Left lobe of liver (tissue), 2 donors: ENCODE measurements at regions not wholly inside any gene's neighbourhood (a gene's known extent, or its start where the extent isn't known, plus 50 kb on each side); places are given as distances from the start of the nearest gene placed in this dataset.
"Not testable (repeated sequence)": the region's sequence is repeated elsewhere in the genome, so short reads cannot be mapped to it uniquely, and the experiment has no call there.

Experiments used
- ATAC-seq: fragments of 200-7000 bp; cut with Tn5 transposase; one replicate; pipeline ENCODE4 v1.9.1; 2020; ENCODE audit warnings: mild to moderate bottlenecking, moderate library complexity
- DNase-seq: peaks from one replicate; pipeline ENCODE4 v3.0.0-alpha.2; 2020; ENCODE audit warnings: low spot score
- donor health status: DM: no; HTN: no; CAD: no; lungs with moderate emphysema.
- donor health status: DM: no; HTN: yes; CAD: no.

DNA sequence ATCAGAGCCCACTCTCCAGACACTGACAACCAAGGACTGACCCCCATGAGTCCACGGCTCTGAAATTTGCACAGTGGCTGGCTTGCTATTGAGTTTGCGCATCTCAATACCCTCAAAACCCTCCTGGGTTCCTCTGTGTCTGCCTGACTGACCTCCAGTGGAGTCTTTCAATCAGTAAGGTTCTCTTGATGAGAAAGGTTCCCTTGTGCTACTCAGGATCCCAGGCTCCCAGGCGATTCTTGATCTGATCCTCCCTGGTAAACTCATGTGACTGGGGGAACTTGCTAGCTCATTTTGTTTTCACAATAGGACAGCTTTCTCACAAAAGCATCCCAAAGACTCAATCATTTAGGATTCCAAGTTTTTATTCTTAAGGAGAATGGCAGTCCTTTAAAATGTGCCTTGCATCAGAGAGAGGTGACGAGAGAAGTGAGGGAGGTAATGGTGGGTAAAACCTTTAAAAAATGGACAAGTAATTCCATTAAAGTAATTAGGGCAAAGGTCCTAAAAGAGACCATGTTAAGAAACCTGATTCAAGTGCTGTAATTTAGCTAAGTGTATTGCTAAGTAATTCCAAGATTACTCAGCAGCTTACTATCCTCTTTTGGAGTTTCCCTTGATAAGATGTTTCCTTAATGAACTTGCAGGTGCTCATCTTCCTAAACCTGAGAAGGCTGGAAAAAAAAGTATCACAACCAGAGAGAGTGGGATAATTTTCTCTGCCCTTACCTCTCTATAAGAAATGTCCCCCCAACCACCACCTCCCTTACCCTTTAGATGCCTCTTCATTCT is 304.7 kb upstream of the SGK1 start:
- no peak for ATAC-seq
- DNase-seq: no peak

DNA sequence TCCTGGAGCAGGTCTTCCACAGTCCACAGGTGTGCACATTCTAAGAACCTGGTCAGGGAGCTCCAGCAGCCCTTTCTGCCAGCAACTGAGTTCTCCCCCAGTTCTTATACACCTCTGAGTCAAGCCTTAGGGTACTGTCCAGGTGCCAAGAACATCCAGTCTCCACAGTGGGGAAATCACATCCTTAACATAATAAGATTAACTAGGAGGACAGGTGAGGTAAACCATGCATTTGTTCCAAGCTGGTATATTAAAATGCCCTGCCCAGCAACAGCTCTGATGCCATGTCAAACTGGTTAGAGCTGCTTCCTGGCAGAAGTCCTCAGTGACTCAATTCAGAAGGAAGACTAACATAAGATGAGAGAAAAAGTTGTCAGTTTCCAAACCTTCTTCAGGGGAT is 303.9 kb upstream of the SGK1 start:
- ATAC-seq (no peak), DNase-seq (no peak)

DNA sequence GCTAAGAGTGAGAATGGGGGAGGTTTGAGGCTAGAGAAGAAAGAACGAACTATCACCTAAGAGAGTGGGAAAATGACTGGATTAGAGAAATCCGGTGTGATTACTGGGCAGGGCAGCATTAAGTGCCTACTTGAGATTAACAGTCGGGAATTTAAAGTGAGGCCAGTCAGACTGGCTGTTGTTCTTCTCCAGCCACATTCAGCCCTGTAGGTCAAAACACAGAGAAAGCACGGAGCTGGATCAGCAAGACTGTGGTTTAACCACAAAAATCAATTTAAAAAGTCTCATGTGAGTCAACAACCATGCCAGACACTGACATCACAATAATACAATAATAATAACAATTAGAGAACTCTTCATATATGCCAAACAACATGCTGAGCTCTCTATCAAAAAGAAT is 301.9 kb upstream of the SGK1 start:
- no peak for DNase-seq
- no peak for ATAC-seq

DNA sequence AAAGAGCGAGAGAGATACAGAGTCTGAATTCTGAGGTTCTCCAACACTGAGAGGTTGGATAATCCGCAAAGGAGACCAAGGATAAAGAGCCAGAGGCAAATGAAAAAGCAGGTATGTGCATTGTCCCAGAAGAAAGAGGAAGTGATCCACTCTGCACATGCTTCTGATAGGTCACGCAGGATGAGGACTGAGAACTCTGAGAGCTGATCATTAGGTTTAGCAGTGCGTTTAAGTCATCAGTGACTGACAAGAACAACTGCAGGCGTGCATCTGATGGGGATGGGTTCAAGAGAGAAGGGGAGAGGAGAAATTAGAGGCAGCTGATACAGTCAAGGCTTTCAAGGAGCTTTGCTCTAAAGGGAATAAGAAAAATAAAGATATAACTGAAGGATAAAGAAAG is 301.2 kb upstream of the SGK1 start:
- no peak for ATAC-seq
- DNase-seq: no peak

DNA sequence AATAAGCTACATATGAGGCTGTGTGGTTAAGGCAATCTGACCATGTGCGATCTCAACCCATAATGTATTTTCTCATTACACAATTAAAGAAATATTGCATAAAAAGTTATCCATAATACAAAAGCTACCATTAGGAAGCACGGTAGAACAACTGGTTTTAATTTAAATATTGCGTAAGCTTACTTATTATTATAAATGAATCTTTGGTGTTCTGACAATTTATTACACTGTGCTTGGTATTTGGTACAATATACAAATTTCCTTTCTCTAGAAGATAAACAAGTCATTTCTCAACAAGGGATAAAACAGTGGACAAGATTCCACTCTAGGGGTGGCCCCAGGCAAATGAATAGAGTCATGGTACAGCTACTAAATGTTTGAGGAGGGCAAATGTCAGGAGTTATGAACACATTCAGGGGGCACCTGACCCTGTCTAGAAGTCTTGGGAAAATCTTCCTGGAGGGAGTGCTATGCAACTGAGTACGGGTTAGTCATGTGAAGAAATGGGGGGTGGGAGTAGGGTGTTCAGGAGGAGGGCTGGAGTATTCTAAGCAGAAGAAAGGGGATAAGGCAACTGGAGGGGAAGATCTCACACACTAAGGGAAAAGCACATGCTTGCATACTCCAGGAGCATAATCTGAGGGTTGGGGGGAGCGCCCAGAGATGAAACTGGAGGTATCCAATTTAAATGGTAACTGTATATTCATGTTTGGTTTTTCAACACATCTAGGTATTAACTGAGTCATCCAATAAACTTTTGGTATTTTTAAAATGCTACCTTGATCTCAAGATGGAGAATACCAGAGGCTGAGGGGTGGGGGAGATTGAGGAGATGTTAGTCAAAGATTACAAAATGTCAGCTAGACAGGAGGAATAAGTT is 296.9 kb upstream of the SGK1 start:
- DNase-seq: no peak
- no peak for ATAC-seq

DNA sequence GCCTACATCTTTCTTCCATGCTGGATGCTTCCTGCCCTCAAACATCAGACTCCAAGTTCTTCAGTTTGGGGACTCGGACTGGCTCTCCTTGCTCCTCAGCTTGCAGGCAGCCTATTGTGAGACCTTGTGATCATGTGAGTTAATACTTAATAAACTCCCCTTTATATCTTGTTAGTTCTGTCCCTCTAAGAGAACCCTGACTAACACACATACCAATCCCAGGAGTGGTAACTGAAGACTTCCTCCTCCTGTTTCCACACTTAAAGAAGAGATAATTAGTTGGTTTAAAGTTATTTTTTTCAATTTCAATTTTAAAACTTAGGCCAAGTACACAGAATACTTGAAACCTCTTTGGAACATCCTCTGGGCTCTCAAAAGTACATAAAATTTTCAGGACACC is 294.2 kb upstream of the SGK1 start:
- not testable (repeated sequence) for ATAC-seq, DNase-seq

DNA sequence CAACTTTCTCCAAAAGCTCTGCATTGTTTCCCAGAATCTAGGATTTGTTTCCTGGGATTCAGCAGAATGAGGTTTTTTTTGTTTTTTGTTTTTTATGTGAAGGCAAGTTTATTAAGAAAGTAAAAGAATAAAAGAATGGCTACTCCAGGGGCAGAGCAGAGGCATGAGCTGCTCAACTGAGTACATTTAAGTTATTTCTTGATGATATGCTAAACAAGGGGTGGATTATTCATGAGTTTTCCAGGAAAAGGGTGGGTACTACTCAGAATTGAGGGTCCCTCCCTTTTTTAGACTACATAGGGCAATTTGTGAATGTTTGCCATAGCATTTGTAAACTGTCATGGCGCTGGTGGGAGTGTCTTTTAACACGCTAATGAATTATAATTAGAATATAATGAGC is 292.5 kb upstream of the SGK1 start:
- ATAC-seq (no peak), DNase-seq (no peak)

DNA sequence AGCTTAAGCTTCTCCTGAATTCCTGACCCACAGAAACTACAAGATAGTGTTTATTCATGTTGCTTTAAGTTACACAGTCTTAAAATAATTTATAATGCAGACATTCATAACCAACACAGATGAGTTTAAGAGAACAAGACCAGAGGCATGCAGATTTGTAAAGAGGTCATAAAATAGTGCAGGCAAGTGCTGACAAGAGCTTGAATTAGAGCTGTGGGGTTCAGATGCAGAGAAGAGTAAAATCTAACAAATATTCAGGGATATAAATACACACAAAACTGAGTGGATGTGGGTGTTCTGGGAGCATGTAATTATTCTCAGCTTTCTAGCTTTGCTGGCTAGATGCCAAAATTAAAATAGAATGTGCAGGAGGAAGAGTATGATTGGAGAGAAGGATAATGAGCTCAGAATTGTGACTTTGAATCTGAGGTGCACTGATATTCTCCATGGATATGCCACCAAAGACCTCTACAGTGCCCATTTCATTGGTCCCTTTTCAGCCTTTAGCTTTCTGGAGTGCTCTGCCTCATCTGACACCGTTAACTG is 291.9 kb upstream of the SGK1 start:
- DNase-seq (no peak), ATAC-seq (no peak)

DNA sequence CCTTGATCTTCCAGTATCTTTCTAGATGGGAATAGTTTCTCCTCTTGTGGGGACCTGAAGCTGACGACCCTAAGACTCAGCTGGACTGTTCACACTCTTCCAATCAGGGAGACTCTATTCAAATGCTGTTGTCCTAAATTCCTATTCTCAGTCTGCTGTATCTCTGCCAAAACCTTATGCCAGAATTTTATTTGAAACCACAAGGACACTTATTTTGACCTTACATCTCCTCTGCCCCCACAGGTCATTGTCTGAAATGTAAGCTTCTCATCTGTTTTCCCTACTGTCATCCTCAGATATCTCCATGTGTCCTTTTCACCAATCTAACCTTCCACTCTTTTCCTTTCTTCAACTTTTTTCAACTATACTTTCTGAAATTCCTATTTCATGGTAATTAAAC is 289.5 kb upstream of the SGK1 start:
- ATAC-seq (no peak), DNase-seq (no peak)

DNA sequence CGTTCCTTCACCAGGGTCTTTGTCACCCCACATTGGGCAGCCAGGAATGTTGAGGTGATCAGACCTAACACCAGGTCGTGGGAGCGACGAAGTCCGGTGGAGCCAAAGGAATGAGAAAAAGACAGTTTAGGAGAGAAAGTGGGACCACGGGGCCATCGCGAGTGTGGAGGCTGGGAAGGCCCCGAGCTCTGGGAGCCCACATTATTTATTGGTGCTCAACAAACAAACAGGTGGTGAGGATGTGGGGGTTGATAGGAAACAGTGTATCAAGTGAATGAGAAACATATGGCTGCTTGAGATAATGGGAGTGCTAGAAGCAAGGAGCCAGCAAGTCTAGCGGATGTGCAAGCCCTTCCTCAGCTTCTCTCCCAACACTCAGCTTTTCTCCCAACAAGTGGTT is 287.1 kb upstream of the SGK1 start:
- no peak for ATAC-seq
- DNase-seq: no peak

DNA sequence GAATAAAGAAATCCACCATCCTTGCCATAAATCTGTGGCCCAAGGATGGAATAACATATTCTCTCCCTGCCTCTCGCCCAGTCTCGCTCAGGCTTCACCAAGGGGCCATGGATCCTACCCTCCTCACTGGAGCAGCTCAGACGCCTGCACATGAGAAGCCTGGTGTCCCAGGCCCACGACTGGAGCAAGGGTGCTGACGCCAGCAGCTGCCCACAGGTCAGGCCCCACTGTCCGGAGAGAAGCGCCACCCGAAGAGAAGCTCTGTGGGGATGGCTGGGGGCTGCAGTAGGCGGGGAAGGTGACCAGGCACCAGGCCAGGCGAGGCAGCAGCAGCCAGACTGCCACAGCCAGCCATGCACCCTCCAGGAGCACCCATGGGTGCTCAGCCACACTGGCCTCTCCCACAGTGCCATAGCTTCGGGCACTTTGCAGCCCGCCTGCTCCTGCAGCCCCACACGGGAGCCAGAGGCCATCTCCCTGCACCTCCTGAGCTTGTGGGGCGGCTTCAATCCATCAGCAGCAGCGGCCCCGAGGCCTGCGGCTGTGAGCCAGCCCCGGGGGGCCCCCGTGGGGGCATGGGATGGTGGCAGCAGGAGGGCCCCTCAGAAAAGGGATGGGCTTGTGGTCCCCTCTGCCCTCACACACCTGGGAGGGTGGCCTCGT is 286.2 kb upstream of the SGK1 start:
- ATAC-seq (no peak), DNase-seq (no peak)

DNA sequence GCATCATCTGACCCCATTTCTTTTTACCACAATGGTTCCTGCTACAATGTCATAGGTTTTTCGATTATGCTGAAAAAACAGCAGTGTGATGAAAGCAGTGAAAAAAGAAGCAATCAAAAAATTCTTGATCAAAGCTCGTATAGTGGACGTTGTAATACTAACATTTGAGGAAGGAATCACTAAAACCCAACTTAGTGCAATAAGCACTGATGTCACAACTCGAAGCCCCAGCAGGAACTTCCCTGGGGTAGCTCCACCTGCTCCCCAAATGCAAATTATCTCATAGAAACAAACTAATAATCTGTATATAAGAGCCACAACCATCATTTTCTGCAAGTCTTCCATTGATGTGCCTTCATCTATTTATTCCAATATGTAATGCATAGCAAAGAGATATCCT is 285.6 kb upstream of the SGK1 start:
- DNase-seq (no peak), ATAC-seq (no peak)

DNA sequence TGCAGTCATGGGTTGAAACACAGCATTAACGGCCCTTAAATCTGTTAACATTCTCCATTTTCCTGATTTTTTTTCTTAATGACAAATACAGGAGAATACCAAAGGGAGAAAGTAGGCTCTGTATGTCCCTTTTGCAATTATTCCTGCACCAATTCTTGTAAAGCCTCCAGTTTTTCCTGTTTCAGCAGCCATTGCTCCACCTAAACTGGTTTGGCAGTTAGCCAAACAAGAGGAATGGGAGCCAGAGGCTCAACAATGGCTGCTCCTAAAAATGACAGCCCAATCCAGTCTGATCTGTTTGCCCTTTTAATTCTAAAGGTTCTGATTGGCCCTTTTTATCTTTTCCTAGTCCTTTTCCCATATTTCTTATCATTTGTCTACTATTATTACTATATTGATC is 284.2 kb upstream of the SGK1 start:
- no peak for DNase-seq
- no peak for ATAC-seq

DNA sequence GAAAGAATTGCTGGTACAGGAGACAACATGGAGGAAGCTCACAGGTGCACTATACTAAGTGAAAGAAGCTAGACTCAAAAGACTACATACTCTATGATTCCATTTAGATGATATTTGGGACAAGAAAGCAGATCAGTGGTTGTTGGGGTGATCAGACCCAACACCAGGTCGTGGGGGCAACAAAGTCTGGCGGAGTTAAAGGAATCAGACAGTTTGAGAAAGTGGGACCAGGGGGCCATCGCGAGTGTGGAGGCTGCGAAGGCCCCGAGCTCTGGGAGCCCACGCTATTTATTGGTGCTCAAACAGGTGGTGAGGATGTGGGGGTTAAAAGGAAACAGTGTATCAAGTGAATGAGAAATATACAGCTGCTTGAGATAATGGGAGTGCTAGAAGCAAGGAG is 282.8 kb upstream of the SGK1 start:
- DNase-seq: no peak
- ATAC-seq: no peak

DNA sequence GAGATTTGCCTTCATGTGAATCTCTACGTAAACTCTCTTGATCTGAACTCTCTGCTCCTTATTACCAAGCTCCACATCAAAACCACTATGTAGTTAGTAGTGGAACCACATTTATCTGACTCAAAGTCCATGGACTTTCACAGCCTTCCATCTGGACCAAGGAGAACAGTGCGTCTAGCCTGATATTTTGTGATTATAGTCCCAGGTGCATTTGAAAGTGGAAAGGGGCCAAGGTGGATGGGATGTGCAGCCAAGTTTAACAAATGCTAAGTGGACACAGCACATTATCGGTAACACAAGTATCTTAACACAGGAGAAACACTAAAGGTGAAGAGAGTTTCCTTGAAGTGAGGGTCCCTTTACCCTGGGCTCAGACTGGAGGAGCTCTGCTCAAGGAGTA is 281.2 kb upstream of the SGK1 start:
- peak; percentile 73 for ATAC-seq
- peak; percentile 55 for DNase-seq

DNA sequence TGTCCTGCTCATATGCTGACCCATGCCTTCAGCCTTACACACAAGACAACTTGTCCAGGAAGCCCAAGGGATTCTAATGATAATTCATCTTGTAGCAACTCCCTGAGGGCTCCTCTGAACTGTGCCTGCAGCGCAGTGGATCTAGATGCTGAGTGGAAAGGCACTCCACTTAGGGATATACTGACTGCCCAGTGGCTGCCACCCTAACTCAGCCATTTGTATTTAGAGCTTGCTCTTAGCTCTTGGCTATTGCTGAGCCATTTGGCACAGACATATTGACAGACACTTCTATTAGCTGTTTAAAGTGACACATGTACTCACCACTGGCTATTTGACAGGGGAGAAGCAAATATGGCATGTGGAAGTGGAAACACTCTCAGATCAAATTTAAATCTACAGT is 278.3 kb upstream of the SGK1 start:
- ATAC-seq (no peak), DNase-seq (no peak)

DNA sequence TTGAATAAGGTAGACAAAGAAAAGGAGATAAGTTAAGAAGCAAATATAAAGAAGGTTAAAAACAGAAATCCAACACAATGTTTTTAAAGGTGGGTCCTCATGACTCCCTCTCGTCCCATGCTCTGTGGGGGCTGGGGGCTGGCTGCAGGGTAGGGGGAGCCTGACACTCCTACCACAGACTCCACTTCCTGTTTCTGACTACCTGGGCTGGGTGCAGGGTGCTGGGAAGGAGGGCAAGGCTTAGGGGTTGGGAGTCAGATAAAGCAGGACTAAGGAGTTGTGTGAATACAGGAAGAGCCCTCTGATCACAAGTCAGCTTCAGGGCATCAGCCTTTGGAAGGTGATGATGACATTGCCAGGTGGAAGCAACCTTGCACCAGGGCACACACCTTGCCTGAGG is 277.0 kb upstream of the SGK1 start:
- DNase-seq: no peak
- ATAC-seq: no peak

DNA sequence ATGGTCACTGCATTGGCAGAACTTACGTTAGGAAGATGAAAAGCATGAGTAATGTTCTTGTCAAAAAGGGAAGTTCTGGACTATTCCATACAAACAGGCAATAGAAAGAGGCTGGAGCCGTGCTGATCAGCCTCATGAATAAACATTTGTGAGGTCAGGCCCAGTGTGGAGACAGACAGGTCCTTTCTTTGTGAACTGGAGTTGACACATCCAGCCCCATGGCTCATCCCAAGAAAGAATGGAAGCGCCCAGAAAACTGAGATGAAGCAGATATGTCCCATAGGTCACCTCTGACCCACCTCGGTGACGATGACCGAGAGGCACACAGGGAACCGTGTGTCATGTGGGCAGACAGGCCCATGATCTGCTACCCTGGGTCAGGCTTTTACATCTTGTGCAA is 276.0 kb upstream of the SGK1 start:
- ATAC-seq (no peak), DNase-seq (no peak)

DNA sequence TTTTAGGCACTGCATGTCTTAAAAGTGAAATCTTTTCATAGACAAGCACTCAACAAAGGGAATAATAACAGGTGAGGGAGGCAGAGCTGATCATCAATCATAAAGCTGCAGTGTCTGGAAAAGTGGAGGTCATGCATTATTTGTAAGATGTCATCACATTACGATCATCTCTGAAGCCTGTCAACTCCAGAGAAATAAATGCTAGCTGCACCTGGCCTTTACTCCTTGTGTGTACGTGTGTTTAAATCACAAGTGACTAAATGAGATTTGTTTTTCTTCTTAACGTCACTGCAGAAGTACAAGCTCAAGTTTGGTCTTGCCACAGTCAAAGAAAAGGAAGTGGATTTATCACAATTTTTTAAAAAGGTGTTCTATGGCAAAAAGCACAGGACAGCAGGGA is 275.5 kb upstream of the SGK1 start:
- DNase-seq (no peak), ATAC-seq (no peak)

DNA sequence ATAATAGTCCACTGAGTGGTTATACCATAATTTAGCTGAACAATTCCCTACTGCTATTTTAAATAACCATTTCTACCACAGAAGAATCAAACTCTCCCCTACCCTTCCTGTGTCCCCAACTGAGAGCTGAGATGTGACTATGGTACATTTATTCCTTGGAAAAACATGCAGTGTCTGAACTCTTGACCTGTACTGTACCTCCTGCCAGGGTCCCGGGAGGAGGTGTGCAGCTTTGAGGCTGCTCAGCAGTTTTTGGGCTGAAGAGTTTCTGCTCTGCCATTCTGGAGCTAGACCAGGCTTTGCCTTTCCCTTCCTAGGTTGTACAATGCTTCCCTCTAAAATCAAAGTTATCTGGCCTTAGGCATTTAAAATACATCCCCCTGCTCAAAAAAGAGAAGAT is 275.1 kb upstream of the SGK1 start:
- no peak for ATAC-seq

DNA sequence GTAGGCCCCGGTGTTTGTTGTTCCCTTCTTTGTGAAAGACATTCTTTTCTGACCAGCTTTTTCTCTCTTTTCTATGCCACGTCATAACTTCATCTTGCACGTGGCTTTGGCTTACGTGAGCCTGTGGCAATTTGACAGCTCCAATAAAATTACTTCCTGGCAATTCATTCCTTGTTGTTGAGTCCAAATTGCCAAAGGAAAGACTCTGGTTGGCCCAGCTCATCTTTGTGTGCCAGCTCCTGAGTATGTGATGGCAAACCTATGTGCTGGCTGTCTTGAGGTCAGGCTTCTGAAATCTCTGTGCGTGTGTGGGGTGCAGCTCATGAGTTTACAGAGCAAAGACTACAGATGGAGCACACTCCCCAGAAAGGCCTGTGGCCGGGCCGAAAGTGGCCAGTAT is 272.5 kb upstream of the SGK1 start:
- DNase-seq: no peak
- no peak for ATAC-seq

More for the DNA sequence above, 275.1 kb upstream of the SGK1 start:
- DNase-seq: no peak

DNA sequence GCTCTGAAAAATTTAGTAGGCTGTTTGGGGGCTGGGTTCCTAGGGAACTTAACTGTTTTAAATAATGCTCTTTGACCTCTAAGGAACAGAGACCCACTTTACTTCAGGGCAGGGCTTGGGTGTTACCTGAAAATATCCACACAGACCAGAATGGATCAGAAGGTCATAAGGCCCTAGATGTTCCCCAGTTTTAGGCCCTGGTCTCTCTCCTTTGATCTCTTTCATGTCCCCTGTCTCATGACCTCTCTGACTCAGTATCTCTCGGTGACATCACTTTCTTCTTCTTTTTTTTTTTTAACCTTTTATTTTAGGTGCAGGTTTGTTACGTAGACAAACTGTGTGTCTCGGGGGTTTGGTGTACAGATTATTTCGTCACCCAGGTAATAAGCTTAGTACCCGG is 272.1 kb upstream of the SGK1 start:
- DNase-seq: no peak
- ATAC-seq: no peak
